MM.1S (cell line): ENCODE measurements at regions not wholly inside any gene's neighbourhood (a gene's known extent, or its start where the extent isn't known, plus 50 kb on each side); places are given as distances from the start of the nearest gene placed in this dataset.

Source experiments
- DNase-seq: peaks from one replicate; pipeline ENCODE4 v3.0.0-alpha.2; 2015
- H2AFZ ChIP-seq: fragments of 300-600 bp; sonication (generic); 2 replicates; pipeline ENCODE4 v1.6.0; 2016; ENCODE audit warnings: antibody characterized with exemption, low read length
- H3F3A ChIP-seq: fragments of 300-600 bp; sonication (generic); 2 replicates; pipeline ENCODE4 v1.6.1; 2016; ENCODE audit warnings: mild to moderate bottlenecking, antibody characterized with exemption, low read length, moderate library complexity, mixed read lengths; ENCODE audit not compliant: insufficient read depth
- H3K27ac ChIP-seq: fragments of 300-600 bp; sonication (generic); 2 replicates; pipeline ENCODE4 v1.5.1; 2016; ENCODE audit warnings: mild to moderate bottlenecking, low read length
- H3K27me3 ChIP-seq: fragments of 300-600 bp; sonication (generic); replicated peaks from 2 replicates; pipeline ENCODE4 v1.6.0; 2016; ENCODE audit warnings: low read length; ENCODE audit not compliant: insufficient read depth
- H3K36me3 ChIP-seq: fragments of 300-600 bp; sonication (generic); replicated peaks from 2 replicates; pipeline ENCODE4 v1.6.1; 2016; ENCODE audit warnings: mild to moderate bottlenecking, low read length, mixed read lengths; ENCODE audit not compliant: insufficient read depth
- H3K4me1 ChIP-seq: fragments of 300-600 bp; sonication (generic); 2 replicates; pipeline ENCODE4 v1.6.1; 2016; ENCODE audit warnings: low read length, mixed read lengths
- H3K4me2 ChIP-seq: fragments of 300-600 bp; sonication (generic); 2 replicates; pipeline ENCODE4 v1.6.0; 2016; ENCODE audit warnings: low read depth, low read length
- H3K4me3 ChIP-seq: fragments of 300-600 bp; sonication (generic); 2 replicates; pipeline ENCODE4 v1.5.1; 2016; ENCODE audit warnings: low read length, mixed read lengths
- H3K79me2 ChIP-seq: fragments of 300-600 bp; sonication (generic); 2 replicates; pipeline ENCODE4 v1.6.1; 2016; ENCODE audit warnings: mixed run types, low read length, mixed read lengths
- H3K9ac ChIP-seq: fragments of 300-600 bp; sonication (generic); 2 replicates; pipeline ENCODE4 v1.6.1; 2016; ENCODE audit warnings: low read length, mixed read lengths
- H3K9me2 ChIP-seq: fragments of 300-600 bp; sonication (generic); replicated peaks from 2 replicates; pipeline ENCODE4 v1.6.1; 2016; ENCODE audit warnings: mild to moderate bottlenecking, low read length, mixed read lengths; ENCODE audit not compliant: insufficient read depth
- H3K9me3 ChIP-seq: fragments of 300-600 bp; sonication (generic); replicated peaks from 2 replicates; pipeline ENCODE4 v1.6.1; 2016; ENCODE audit warnings: mild to moderate bottlenecking, low read length, mixed read lengths; ENCODE audit not compliant: insufficient read depth
- H4K20me1 ChIP-seq: fragments of 300-600 bp; sonication (generic); 2 replicates; pipeline ENCODE4 v1.6.1; 2016; ENCODE audit warnings: mild to moderate bottlenecking, low read length, moderate library complexity, mixed read lengths; ENCODE audit not compliant: insufficient read depth
- CTCF ChIP-seq: fragments of 300-600 bp; sonication (generic); IDR thresholded peaks from 2 replicates; pipeline ENCODE4 v1.5.1; 2016; ENCODE audit warnings: antibody characterized with exemption, low read length, mixed read lengths
- EZH2 ChIP-seq: fragments of 300-600 bp; sonication (generic); optimal IDR thresholded peaks from 2 replicates; pipeline ENCODE3; 2017; ENCODE audit warnings: low read depth, mild to moderate bottlenecking, antibody characterized with exemption, low read length, mixed read lengths
- EZH2phosphoT487 ChIP-seq: fragments of 300-600 bp; sonication (generic); IDR thresholded peaks from 2 replicates; pipeline ENCODE4 v1.6.1; 2018; ENCODE audit warnings: antibody characterized with exemption, low read length

DNA sequence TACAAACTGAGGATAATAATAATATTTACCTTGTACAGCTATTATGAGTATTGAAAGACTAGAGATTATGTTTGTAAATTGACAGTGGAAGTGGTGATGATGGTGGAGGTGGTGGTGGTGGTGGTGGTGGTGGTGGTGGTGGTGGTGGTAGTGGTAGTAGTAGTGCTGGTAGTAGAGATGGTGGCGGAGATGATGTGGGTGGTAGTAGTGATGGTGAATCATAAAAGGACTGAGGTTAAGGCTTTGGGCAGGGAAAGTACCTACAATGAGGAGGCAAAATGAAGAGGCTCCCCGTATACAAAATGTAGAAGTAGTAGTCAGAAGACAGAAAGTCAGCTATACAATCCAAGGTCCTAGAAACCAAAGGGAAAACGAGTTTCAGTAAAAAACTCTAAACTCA lies 214.1 kb downstream of the BCOR start:
- no peaks in the 10 kb centered on the region for H4K20me1 ChIP-seq
- no peak overlapping the region for H3K27ac ChIP-seq
- DNase-seq = no peak
- H3K4me1 ChIP-seq = no peaks in the 10 kb centered on the region
- H2AFZ ChIP-seq = no peak overlapping the region
- H3K9me2 ChIP-seq = no peaks in the 10 kb centered on the region
- H3K36me3 ChIP-seq = no peaks in the 10 kb centered on the region
- no peak overlapping the region for H3K4me2 ChIP-seq
- no peaks in the 10 kb centered on the region for H3K9me3 ChIP-seq
- H3K27me3 ChIP-seq = no peaks in the 10 kb centered on the region
- H3K9ac ChIP-seq = no peak overlapping the region
- TF ChIP-seq EZH2 (no peak), CTCF (no peak), EZH2phosphoT487 (no peak)
- H3K4me3 ChIP-seq = no peak overlapping the region
- no peaks in the 10 kb centered on the region for H3F3A ChIP-seq
- H3K79me2 ChIP-seq = no peaks in the 10 kb centered on the region

- Histone ChIP-seq H3K9me3 (no peaks in the 10 kb centered on the region), H3K79me2 (no peaks in the 10 kb centered on the region), H3K36me3 (no peaks in the 10 kb centered on the region), H3K27ac (no peak overlapping the region), H3K27me3 (no peaks in the 10 kb centered on the region), H3F3A (no peaks in the 10 kb centered on the region), H3K4me3 (no peak overlapping the region), H3K4me1 (no peaks in the 10 kb centered on the region), H3K9ac (no peak overlapping the region), H2AFZ (no peak overlapping the region), H3K4me2 (no peak overlapping the region), H3K9me2 (no peaks in the 10 kb centered on the region), H4K20me1 (no peaks in the 10 kb centered on the region)
- no peak for TF ChIP-seq EZH2
- TF ChIP-seq CTCF = no peak
- no peak for TF ChIP-seq EZH2phosphoT487
- DNase-seq = no peak
Observed at GRCh38 chrX:39886282-39886681, 211.5 kb downstream of the BCOR start.

DNA sequence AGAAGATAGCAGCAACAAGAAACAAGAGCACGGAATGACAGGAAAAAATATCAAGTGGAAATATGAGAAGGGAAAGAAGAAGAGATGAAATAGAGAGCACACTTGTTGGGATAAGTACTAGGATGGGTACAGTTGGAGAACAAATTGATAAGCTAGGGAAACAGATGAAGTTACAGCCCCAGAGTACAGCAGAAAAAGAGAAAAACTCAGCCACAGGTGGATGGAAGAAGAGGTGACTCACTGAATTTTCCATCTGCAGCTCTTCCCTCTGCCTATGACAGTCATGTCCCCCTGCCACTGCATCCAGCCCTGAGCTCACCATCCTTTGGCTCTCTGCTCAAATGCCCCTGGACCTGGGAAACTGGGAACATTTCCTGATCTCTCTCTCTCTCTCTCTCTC lies 209.0 kb downstream of the BCOR start:
- Histone ChIP-seq H3K4me2 (no peak overlapping the region), H3K4me1 (peaks cover 6% of the 10 kb centered on the region), H3K4me3 (no peak overlapping the region), H3K9ac (no peak overlapping the region), H3K36me3 (no peaks in the 10 kb centered on the region), H3K27me3 (no peaks in the 10 kb centered on the region), H3K9me3 (no peaks in the 10 kb centered on the region), H2AFZ (no peak overlapping the region), H4K20me1 (no peaks in the 10 kb centered on the region), H3K27ac (no peak overlapping the region), H3K9me2 (no peaks in the 10 kb centered on the region), H3K79me2 (no peaks in the 10 kb centered on the region), H3F3A (no peaks in the 10 kb centered on the region)
- DNase-seq = no peak
- no peak for TF ChIP-seq CTCF
- no peak for TF ChIP-seq EZH2
- TF ChIP-seq EZH2phosphoT487 = no peak

DNA sequence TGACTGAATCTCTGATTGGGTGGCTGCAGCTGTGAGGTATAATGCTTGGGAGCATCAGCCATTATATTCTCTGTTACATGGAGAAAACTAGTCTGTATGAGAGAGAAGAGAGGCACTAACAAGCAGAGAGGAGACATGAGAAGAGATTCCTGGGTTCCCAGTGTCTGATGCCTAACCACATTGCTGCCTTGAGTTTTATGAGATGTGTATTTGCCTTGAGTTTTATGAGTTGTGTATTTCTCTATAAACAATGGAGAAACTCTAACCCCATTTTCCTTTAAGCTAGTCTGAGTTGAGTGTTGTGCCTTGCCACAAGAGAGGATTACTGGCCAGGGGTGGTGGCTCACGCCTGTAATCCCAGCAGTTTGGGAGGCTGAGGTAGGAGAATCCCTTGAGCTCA lies 208.1 kb downstream of the BCOR start:
- Histone ChIP-seq H4K20me1 (no peaks in the 10 kb centered on the region), H3K9ac (no peak overlapping the region), H3K4me1 (peaks cover 6% of the 10 kb centered on the region), H3K4me2 (no peak overlapping the region), H3K27ac (no peak overlapping the region), H3K4me3 (no peak overlapping the region), H3K9me2 (no peaks in the 10 kb centered on the region), H3K36me3 (no peaks in the 10 kb centered on the region), H2AFZ (no peak overlapping the region), H3K27me3 (no peaks in the 10 kb centered on the region), H3K9me3 (no peaks in the 10 kb centered on the region), H3K79me2 (no peaks in the 10 kb centered on the region), H3F3A (no peaks in the 10 kb centered on the region)
- TF ChIP-seq EZH2phosphoT487 (no peak), CTCF (no peak), EZH2 (no peak)
- DNase-seq = no peak
